Activated naive CD4-positive, alpha-beta T cell treated with anti-CD3 and anti-CD28 coated beads, Interleukin-2, amount 10 ng/mL, durations not matched to agents 7 days and 5 days (primary cell): ENCODE measurements at regions not wholly inside any gene's neighbourhood (a gene's known extent, or its start where the extent isn't known, plus 50 kb on each side); places are given as distances from the start of the nearest gene placed in this dataset.
A peak's percentile ranks its signal among the peaks of the same experiment; 100 is the strongest.
"Not testable (repeated sequence)": the region's sequence is repeated elsewhere in the genome, so short reads cannot be mapped to it uniquely, and the experiment has no call there.

Experiments used
- CTCF ChIA-PET: fragments of 350-600 bp; sonication (Branson Sonifier 250); formaldehyde crosslinking; loops from one replicate; lab custom pipeline; 2021; ENCODE audit warnings: antibody characterized with exemption; lab: Charles Lee
- DNase-seq: peaks from one replicate; pipeline ENCODE4 v3.0.0-alpha.2; 2020
- H3K27ac Mint-ChIP-seq: one replicate; pipeline ENCODE4 v1.8.0; 2021; ENCODE audit warnings: mild to moderate bottlenecking, moderate library complexity, mixed read lengths
- H3K27me3 Mint-ChIP-seq: one replicate; pipeline ENCODE4 v1.8.0; 2021; ENCODE audit warnings: mild to moderate bottlenecking, mixed read lengths
- H3K36me3 Mint-ChIP-seq: one replicate; pipeline ENCODE4 v1.8.0; 2021; ENCODE audit warnings: mixed read lengths
- H3K4me1 Mint-ChIP-seq: one replicate; pipeline ENCODE4 v1.8.0; 2021; ENCODE audit warnings: mixed read lengths
- H3K4me3 Mint-ChIP-seq: one replicate; pipeline ENCODE4 v1.8.0; 2021; ENCODE audit warnings: mild to moderate bottlenecking, moderate library complexity, mixed read lengths
- H3K9me3 Mint-ChIP-seq: one replicate; pipeline ENCODE4 v1.8.0; 2021; ENCODE audit warnings: mixed read lengths

DNA sequence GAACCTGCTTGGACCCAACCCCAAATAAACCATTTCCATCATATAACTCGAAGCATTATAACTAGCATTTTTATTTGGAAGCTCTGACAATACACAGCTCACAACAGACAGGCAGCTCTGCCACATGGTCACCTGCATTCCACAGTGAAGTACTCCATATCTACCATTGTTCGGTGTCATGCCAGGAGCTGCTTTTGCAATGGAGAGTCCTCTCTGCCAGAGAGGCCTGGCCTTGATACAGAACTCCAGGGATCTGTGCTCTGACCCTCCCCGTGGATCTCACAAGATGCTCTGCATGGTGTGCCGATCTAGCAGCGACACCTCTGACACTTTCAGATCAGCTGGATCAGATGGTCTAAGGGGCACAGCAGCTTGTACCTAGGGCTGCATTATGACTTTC, 109.6 kb downstream of the SYF2 start:
- CTCF ChIA-PET, result interaction anchor here (0.6 kb wide), 1 partner anchor 775 kb away, joined by 3 read pairs; no protein-coding TSS in a partner anchor
- Mint-ChIP-seq H3K4me1 (peaks cover 25% of the 10 kb centered on the region), H3K36me3 (no peaks in the 10 kb centered on the region), H3K27ac (no peak overlapping the region), H3K27me3 (peaks cover 20% of the 10 kb centered on the region), H3K4me3 (no peak overlapping the region), H3K9me3 (no peaks in the 10 kb centered on the region)
- DNase-seq, result no peak

DNA sequence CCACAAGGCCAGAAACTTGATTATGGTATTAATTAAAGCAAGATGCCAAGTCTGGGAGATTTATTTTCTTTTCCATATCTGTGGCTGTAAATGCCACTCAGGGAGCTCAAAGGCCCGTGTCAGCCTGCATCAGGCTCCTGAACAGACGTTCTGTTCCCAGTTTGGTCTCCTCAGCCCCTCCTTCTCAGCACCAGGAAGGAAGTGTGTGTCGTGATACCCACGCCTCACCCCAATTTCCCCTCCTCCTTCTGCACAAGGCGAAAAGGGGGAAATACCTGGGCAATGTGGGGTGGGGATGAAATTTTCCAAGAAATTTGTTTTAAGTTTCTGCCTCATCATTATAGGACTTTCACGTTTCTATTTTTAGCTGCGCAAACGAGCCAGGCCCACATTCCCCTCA, 112.0 kb downstream of the SYF2 start:
- no peaks in the 10 kb centered on the region for H3K36me3 Mint-ChIP-seq
- DNase-seq, result no peak
- CTCF ChIA-PET, result interaction anchor here (1.3 to 1.6 kb wide), 2 partner anchors 18 to 87 kb away, joined by 3 read pairs; no protein-coding TSS in a partner anchor

DNA sequence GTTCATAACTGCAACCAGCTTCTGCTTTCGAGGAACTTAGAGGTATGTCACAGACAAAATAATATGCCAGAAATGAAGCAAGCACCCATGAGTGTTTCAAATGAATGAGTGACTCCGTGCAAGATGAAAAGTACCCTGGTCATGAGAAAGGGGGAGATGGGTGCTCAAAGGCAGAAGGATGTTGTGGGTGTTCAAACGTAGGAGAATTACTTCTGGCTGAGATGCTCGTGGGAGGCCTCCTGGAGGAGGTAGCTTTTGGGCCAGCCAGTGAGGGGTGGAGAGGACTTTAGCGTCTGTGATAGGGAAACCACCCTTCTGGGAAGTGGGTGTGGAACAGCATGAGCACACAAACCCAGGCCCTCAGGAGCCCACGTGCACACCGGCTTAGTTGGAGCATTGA, 113.8 kb downstream of the SYF2 start:
- peaks cover 19% of the 10 kb centered on the region for H3K27me3 Mint-ChIP-seq
- CTCF ChIA-PET, result interaction anchor here (0.5 to 1.6 kb wide), 4 partner anchors 19 to 443 kb away, joined by 3 to 4 read pairs (median 4); no protein-coding TSS in a partner anchor
- DNase-seq, result peak; percentile 14
- H3K4me3 Mint-ChIP-seq, result no peak overlapping the region
- H3K9me3 Mint-ChIP-seq, result peaks cover 5% of the 10 kb centered on the region
- no peaks in the 10 kb centered on the region for H3K36me3 Mint-ChIP-seq
- H3K4me1 Mint-ChIP-seq, result peaks cover 26% of the 10 kb centered on the region
- no peak overlapping the region for H3K27ac Mint-ChIP-seq

More for the DNA sequence above, 112.0 kb downstream of the SYF2 start:
- H3K4me3 Mint-ChIP-seq, result no peak overlapping the region
- H3K27me3 Mint-ChIP-seq, result peaks cover 16% of the 10 kb centered on the region
- peaks cover 5% of the 10 kb centered on the region for H3K9me3 Mint-ChIP-seq
- peaks cover 26% of the 10 kb centered on the region for H3K4me1 Mint-ChIP-seq
- no peak overlapping the region for H3K27ac Mint-ChIP-seq

DNA sequence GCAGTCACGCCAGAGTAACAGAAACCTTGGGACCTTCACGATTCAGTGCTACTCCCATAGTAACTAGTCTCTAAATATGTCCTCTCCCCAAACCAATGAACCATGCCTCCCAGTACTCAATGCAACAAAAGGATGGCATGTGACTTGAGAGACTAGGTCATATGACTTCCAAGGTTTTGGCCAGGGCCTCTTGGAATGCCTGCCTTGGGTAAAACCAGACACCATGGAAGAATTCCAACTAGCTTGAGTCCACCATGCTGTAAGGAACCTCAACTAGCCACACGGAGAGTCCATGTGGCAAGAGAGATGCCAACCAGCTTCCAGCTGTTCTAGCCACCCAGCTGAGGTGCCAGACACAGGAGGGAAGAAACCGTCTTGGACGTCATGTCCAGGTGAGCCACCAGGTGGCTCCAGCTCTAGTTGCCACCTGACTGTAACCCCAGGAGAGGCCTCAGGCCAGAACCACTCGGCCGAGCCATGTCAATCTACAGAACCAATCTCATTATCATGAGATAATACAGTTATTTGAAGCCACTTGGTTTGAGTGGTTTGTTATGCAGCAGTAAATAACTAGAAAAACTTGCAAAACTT, 115.0 kb downstream of the SYF2 start:
- Mint-ChIP-seq H3K4me1 (peaks cover 26% of the 10 kb centered on the region), H3K27ac (no peak overlapping the region), H3K27me3 (peaks cover 31% of the 10 kb centered on the region), H3K36me3 (no peaks in the 10 kb centered on the region), H3K4me3 (no peak overlapping the region), H3K9me3 (peaks cover 5% of the 10 kb centered on the region)
- CTCF ChIA-PET, result interaction anchor here (0.8 to 1.9 kb wide), 7 partner anchors 9 to 287 kb away, joined by 3 to 6 read pairs (median 4); no protein-coding TSS in a partner anchor
- DNase-seq, result peak; percentile 38

DNA sequence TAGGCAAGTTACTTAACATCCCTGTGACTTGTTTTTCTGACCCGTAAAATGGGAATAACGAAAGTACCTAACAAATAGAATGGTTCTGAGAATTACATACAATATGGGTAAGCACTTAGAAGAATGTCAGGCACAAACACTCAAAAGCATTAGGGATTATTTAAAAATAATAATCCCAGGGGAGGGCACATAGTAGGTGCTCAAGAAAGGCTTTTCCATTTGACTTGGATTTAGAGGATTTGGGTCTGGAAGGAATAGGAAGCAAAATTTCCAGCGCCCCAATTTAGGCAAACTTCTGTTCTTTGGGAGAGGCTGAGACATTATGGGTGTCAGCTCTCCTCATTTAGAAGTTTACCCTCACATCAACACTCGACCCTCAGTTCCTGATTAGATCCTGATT, 115.5 kb downstream of the SYF2 start:
- H3K36me3 Mint-ChIP-seq, result no peaks in the 10 kb centered on the region
- no peak overlapping the region for H3K4me3 Mint-ChIP-seq
- H3K9me3 Mint-ChIP-seq, result peaks cover 5% of the 10 kb centered on the region
- CTCF ChIA-PET, result interaction anchor here (0.8 to 1.9 kb wide), 6 partner anchors 10 to 287 kb away, joined by 3 to 6 read pairs (median 4); no protein-coding TSS in a partner anchor
- H3K4me1 Mint-ChIP-seq, result peaks cover 26% of the 10 kb centered on the region
- H3K27ac Mint-ChIP-seq, result no peak overlapping the region
- no peak for DNase-seq
- H3K27me3 Mint-ChIP-seq, result peaks cover 36% of the 10 kb centered on the region

DNA sequence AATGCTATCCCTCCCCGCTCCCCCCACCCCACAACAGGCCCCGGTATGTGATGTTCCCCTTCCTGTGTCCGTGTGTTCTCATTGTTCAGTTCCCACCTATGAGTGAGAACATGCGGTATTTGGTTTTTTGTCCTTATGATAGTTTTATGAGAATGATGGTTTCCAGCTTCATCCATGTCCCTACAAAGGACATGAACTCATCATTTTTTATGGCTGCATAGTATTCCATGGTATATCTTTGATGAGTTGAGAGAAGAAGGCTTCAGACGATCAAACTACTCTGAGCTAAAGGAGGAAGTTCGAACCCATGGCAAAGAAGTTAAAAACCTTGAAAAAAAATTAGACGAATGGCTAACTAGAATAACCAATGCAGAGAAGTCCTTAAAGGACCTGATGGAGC, 116.2 kb downstream of the SYF2 start:
- H3K4me1 Mint-ChIP-seq, result peaks cover 26% of the 10 kb centered on the region
- CTCF ChIA-PET, result interaction anchor here (1.3 to 1.9 kb wide), 3 partner anchors 13 to 286 kb away, joined by 3 to 6 read pairs (median 3); no protein-coding TSS in a partner anchor
- not testable (repeated sequence) for DNase-seq, H3K9me3 Mint-ChIP-seq, H3K4me3 Mint-ChIP-seq, H3K27ac Mint-ChIP-seq, H3K36me3 Mint-ChIP-seq
- H3K27me3 Mint-ChIP-seq, result peaks cover 39% of the 10 kb centered on the region

DNA sequence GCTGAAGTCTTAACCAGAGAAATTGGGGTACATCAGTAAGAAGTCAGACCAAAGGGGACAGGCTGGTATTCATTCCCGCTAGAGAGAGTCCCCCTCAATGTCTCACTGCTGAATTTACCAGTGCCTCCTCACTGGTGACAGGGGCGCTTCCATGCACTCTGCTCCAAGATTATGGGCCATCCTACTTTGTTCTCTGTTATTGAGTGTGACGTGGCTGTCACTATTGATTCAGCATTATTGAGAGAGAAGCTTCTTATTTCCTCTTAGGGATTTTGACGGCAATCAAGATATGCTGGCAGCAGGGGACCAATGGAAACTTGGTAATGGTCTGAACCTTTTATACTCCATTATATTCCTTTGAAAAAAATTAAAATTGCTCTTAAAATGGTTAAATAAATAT, 118.6 kb downstream of the SYF2 start:
- Mint-ChIP-seq H3K9me3 (peaks cover 18% of the 10 kb centered on the region), H3K27ac (no peak overlapping the region), H3K36me3 (peaks cover 8% of the 10 kb centered on the region), H3K4me1 (peaks cover 15% of the 10 kb centered on the region), H3K4me3 (no peak overlapping the region), H3K27me3 (peaks cover 49% of the 10 kb centered on the region)
- no peak for DNase-seq
- CTCF ChIA-PET, result no interaction called here

DNA sequence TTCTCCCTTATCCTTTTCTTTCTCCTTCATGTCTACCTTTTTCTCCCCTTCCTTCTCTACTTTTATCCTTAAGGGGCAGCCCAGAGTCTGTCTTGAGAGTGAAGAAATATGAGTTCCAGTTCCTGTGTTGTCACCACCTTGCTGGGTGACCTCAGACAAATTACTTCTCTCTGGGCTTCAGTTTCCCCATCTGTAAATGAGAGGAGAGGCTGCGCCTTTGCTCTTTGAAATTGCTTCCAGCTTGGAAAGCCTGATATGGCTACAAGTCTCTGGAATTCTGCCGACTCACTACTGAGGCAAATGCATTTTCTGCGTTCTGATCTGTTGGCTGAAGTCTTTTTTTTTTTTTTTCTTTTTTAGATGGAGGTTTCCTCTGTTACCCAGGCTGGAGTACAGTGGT, 119.2 kb downstream of the SYF2 start:
- Mint-ChIP-seq H3K27me3 (peaks cover 52% of the 10 kb centered on the region), H3K4me1 (peaks cover 12% of the 10 kb centered on the region), H3K36me3 (peaks cover 8% of the 10 kb centered on the region), H3K4me3 (no peak overlapping the region), H3K9me3 (peaks cover 23% of the 10 kb centered on the region), H3K27ac (no peak overlapping the region)
- CTCF ChIA-PET, result interaction anchor here (2.0 kb wide), 1 partner anchor 12 kb away, joined by 9 read pairs; no protein-coding TSS in a partner anchor
- no peak for DNase-seq

DNA sequence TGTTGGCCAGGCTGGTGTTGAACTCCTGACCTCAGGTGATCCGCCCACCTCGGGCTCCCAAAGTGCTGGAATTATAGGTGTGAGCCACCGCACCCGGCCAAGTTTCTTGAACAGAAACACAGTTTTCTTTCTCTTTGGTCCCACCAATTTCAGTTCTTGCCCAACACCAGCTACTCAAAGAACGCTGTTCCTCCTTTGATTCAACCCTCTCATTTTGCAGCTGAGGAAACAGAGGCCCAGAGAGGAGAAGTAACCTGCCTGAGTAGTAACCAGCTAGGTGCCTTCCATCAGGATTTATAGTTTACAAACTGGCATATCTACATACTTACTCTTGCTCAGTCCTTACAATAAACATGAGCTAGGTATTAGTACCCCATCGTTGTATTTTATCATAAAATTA, 119.9 kb downstream of the SYF2 start:
- H3K27me3 Mint-ChIP-seq, result peaks cover 51% of the 10 kb centered on the region
- CTCF ChIA-PET, result interaction anchor here (2.0 kb wide), 1 partner anchor 11 kb away, joined by 9 read pairs; no protein-coding TSS in a partner anchor
- no peak overlapping the region for H3K27ac Mint-ChIP-seq
- no peak for DNase-seq
- peaks cover 26% of the 10 kb centered on the region for H3K9me3 Mint-ChIP-seq
- peaks cover 11% of the 10 kb centered on the region for H3K4me1 Mint-ChIP-seq
- H3K4me3 Mint-ChIP-seq, result no peak overlapping the region
- H3K36me3 Mint-ChIP-seq, result peaks cover 8% of the 10 kb centered on the region

DNA sequence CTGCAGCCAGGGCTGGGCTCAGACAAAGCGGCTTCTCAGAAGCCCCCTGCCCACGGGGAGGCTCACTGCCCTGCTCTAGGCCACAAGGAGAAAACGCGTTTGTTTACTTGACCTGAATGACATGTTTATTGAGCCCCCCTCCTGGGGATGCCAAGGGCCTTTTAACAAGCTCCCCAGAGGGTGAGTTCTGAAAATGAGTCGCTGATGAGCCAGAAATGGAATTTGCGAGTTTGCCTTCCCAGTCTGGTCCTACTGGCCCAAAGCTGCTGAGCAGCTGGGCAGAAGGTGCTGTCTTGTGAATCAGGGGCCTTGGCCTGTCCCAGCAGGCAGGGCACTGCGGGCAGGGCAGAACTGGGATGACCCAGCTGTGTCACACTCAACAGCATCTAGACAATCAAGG, 120.6 kb downstream of the SYF2 start:
- H3K27ac Mint-ChIP-seq, result no peak overlapping the region
- peaks cover 26% of the 10 kb centered on the region for H3K9me3 Mint-ChIP-seq
- no peak overlapping the region for H3K4me3 Mint-ChIP-seq
- peaks cover 48% of the 10 kb centered on the region for H3K27me3 Mint-ChIP-seq
- peaks cover 8% of the 10 kb centered on the region for H3K36me3 Mint-ChIP-seq
- H3K4me1 Mint-ChIP-seq, result peaks cover 11% of the 10 kb centered on the region
- no peak for DNase-seq
- CTCF ChIA-PET, result interaction anchor here (0.6 to 2.0 kb wide), 2 partner anchors 11 to 429 kb away, joined by 3 to 9 read pairs; no protein-coding TSS in a partner anchor

DNA sequence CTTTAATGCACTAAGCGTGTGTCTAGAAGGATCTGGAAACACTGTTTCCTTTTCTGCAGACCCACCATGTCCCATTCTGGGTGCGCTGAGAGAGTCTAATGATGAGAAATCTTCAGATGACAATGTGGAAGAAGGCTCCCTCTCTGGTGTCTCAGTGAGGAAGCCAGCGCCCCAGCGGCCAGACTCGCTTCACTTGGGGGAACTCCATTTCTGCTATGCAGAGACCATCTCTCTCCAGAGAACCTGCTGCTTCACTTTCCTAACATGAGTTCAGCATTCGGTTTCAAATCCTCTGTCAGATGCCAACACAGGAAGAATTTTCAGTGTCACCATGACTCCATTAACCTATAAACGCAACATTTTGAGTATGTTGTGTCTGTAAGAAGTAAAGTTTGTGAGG, 121.8 kb downstream of the SYF2 start:
- H3K4me3 Mint-ChIP-seq, result no peak overlapping the region
- H3K4me1 Mint-ChIP-seq, result peaks cover 21% of the 10 kb centered on the region
- DNase-seq, result peak; percentile 15
- CTCF ChIA-PET, result no interaction called here
- peaks cover 60% of the 10 kb centered on the region for H3K27me3 Mint-ChIP-seq
- H3K9me3 Mint-ChIP-seq, result peaks cover 21% of the 10 kb centered on the region
- H3K27ac Mint-ChIP-seq, result no peak overlapping the region
- peaks cover 8% of the 10 kb centered on the region for H3K36me3 Mint-ChIP-seq

DNA sequence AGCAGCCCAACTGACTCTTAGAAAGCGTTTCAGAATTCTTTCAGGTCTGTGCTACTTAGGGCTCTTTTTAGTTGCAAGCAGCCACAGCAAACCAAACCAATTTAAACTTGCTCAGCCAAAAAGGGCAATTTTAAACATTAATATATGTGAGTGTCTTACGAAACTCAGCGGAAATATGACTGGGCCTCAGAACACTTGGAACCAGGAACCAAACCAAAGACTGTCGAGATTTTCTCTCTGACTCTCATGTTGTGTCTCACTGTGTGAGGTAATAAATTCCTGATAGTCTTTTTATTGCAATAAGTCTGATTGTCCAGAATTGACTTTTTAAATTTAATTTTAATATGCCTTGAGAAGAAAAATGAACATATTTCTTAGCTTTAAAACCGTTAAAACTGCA, 122.3 kb downstream of the SYF2 start:
- Mint-ChIP-seq H3K4me3 (no peak overlapping the region), H3K4me1 (peaks cover 24% of the 10 kb centered on the region), H3K27me3 (peaks cover 59% of the 10 kb centered on the region), H3K9me3 (peaks cover 21% of the 10 kb centered on the region), H3K27ac (no peak overlapping the region), H3K36me3 (peaks cover 8% of the 10 kb centered on the region)
- DNase-seq, result no peak
- CTCF ChIA-PET, result no interaction called here

DNA sequence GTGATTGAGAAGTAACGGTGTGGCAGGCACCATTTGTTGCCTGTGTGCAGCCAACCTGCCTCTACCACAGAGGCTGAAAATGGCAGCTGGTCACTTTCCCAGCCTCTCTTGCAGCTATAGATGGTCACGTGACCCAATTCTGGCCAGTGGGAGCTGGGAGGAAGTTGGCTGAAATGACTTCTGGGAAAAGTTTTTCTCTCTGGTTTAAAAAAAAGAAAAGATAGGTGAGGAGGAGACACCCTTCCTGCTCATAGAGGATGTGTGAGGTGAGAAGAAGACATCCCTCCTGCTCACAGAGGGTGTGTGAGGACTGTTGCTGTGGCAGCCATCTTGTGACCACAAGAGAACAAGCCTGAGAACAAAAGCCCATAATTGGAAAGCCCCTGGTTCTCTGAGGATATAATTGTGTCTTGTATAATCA, 122.8 kb downstream of the SYF2 start:
- H3K4me3 Mint-ChIP-seq, result no peak overlapping the region
- H3K36me3 Mint-ChIP-seq, result peaks cover 8% of the 10 kb centered on the region
- CTCF ChIA-PET, result no interaction called here
- peaks cover 21% of the 10 kb centered on the region for H3K9me3 Mint-ChIP-seq
- peak overlapping the region; percentile 83 for H3K27ac Mint-ChIP-seq
- peak; percentile 44 for DNase-seq
- H3K27me3 Mint-ChIP-seq, result peaks cover 59% of the 10 kb centered on the region
- peaks cover 24% of the 10 kb centered on the region for H3K4me1 Mint-ChIP-seq

DNA sequence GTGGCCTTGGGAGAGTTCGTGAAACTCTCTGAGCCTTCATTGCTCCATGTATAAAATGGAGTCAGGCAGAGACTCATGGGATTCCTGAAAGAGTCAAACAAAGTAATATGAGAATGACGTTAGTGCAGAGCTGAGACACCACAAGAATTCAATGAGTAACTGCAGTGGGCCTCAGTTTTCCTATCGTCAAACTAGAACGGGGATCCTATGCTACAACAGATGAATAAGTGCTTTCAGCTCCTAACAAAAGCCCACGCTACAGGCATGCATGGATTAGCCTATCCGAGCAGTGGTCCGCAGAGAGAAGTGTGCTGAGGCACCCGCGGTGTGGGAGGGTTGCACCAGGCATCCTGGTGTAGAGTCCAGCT, 124.7 kb downstream of the SYF2 start:
- H3K27me3 Mint-ChIP-seq, result peaks cover 63% of the 10 kb centered on the region
- no peak for DNase-seq

More for the DNA sequence above, 124.7 kb downstream of the SYF2 start:
- CTCF ChIA-PET, result interaction anchor here (1.0 kb wide), 1 partner anchor 71 kb away, joined by 3 read pairs; no protein-coding TSS in a partner anchor
- Mint-ChIP-seq H3K4me1 (peaks cover 24% of the 10 kb centered on the region), H3K4me3 (no peak overlapping the region), H3K36me3 (peaks cover 8% of the 10 kb centered on the region), H3K9me3 (peaks cover 21% of the 10 kb centered on the region), H3K27ac (no peak overlapping the region)
